H1 (cell line): ENCODE measurements at regions not wholly inside any gene's neighbourhood (a gene's known extent, or its start where the extent isn't known, plus 50 kb on each side); places are given as distances from the start of the nearest gene placed in this dataset.

Experiments used
- CTCF ChIA-PET: fragments of 300-600 bp; sonication (Branson Sonifier 250); formaldehyde crosslinking; loops from one replicate; lab custom pipeline; 2021; ENCODE audit not compliant: partially characterized antibody; lab: Charles Lee
- POLR2A ChIA-PET: fragments of 300-600 bp; sonication (Branson Sonifier 250); formaldehyde crosslinking; loops from one replicate; lab custom pipeline; 2021; ENCODE audit warnings: inconsistent platforms; ENCODE audit not compliant: partially characterized antibody; lab: Charles Lee
- DNase-seq, 2 experiments: peaks; one replicate each; pipeline versions ENCODE4 v3.0.0 to v3.0.0-alpha.2; 2010 to 2022; ENCODE audit warnings: low spot score in 2 of 2, low read depth in 1 of 2, mixed read lengths in 1 of 2
- FAIRE-seq: peaks from 2 replicates; lab custom pipeline; 2011; peaks lifted over from hg19 to GRCh38; lab: Jason Lieb, UNC
- H2AFZ ChIP-seq: 2 replicates; pipeline ENCODE4 v1.8.1; 2012; ENCODE audit warnings: low read length, inconsistent platforms
- H2AK5ac ChIP-seq: 2 replicates; pipeline ENCODE4 v1.6.1; 2013; ENCODE audit warnings: low read depth, low read length
- H2BK120ac ChIP-seq: replicated peaks from 2 replicates; pipeline ENCODE3; 2013; ENCODE audit warnings: low read depth, low read length, inconsistent platforms
- H2BK12ac ChIP-seq: 2 replicates; pipeline ENCODE4 v1.6.1; 2013; ENCODE audit warnings: low read depth, low read length
- H2BK15ac ChIP-seq: 2 replicates; pipeline ENCODE4 v1.6.1; 2013; ENCODE audit warnings: low read length
- H2BK20ac ChIP-seq: 2 replicates; pipeline ENCODE4 v1.6.1; 2013; ENCODE audit warnings: low read length
- H2BK5ac ChIP-seq: 2 replicates; pipeline ENCODE4 v1.6.1; 2013; ENCODE audit warnings: low read depth, low read length
- H3K14ac ChIP-seq: 2 replicates; pipeline ENCODE4 v1.6.1; 2013; ENCODE audit warnings: inconsistent platforms; ENCODE audit not compliant: insufficient read length
- H3K18ac ChIP-seq: 2 replicates; pipeline ENCODE4 v1.6.1; 2013; ENCODE audit warnings: low read length; ENCODE audit errors: extremely low read depth
- H3K23ac ChIP-seq: 2 replicates; pipeline ENCODE4 v1.6.1; 2013; ENCODE audit warnings: inconsistent platforms; ENCODE audit not compliant: insufficient read length
- H3K23me2 ChIP-seq: 2 replicates; pipeline ENCODE4 v1.6.1; 2013; ENCODE audit warnings: low read depth, low read length
- H3K27ac ChIP-seq: 2 replicates; pipeline ENCODE4 v1.6.1; 2011; ENCODE audit warnings: low read depth, low read length, inconsistent platforms
- H3K27me3 ChIP-seq, 4 experiments: replicated peaks in 1 of 4; 1 replicate in 1 of 4; 2 replicates in 3 of 4; pipeline versions ENCODE4 v1.6.1 to v1.8.1; 2011 to 2013; ENCODE audit warnings: low read length in 3 of 4, mild to moderate bottlenecking in 3 of 4, inconsistent platforms in 2 of 4, mixed read lengths in 2 of 4, moderate library complexity in 1 of 4; ENCODE audit not compliant: control insufficient read depth in 3 of 4, insufficient read depth in 3 of 4; ENCODE audit errors: extremely low read depth in 1 of 4
- H3K36me3 ChIP-seq, 4 experiments: 2 replicates each; pipeline versions ENCODE4 v1.6.1 to v1.8.1; 2011 to 2013; ENCODE audit warnings: mild to moderate bottlenecking in 4 of 4, low read length in 3 of 4, moderate library complexity in 2 of 4, control low read depth in 1 of 4, inconsistent platforms in 1 of 4; ENCODE audit not compliant: insufficient read depth in 4 of 4, control insufficient read depth in 2 of 4
- H3K4ac ChIP-seq: replicated peaks from 2 replicates; pipeline ENCODE3; 2013; ENCODE audit warnings: low read length, low read depth, mixed read lengths, inconsistent platforms; ENCODE audit not compliant: insufficient read length
- H3K4me1 ChIP-seq, 4 experiments: replicated peaks in 1 of 4; 1 replicate in 1 of 4; 2 replicates in 3 of 4; pipeline versions ENCODE4 v1.6.1 to v1.8.1; 2011 to 2013; ENCODE audit warnings: low read length in 3 of 4, inconsistent platforms in 2 of 4, mixed read lengths in 1 of 4; ENCODE audit not compliant: insufficient read depth in 4 of 4, control insufficient read depth in 3 of 4
- H3K4me2 ChIP-seq, 2 experiments: 2 replicates each; pipeline versions ENCODE4 v1.6.1 to v1.8.1; 2011 to 2013; ENCODE audit warnings: low read depth in 2 of 2, low read length in 2 of 2, control low read depth in 1 of 2, inconsistent platforms in 1 of 2, mild to moderate bottlenecking in 1 of 2; ENCODE audit not compliant: insufficient read depth in 1 of 2
- H3K4me3 ChIP-seq, 4 experiments: fragments of 200-600, 300-600 bp in 1 of 4; sonication (generic), shearing (Covaris generic), sonication (Bioruptor Twin) in 1 of 4; 2 replicates each; pipeline versions ENCODE4 v1.5.1 to v1.8.1; 2011 to 2016; ENCODE audit warnings: low read length in 4 of 4, low read depth in 3 of 4, control low read depth in 2 of 4, inconsistent platforms in 2 of 4, mild to moderate bottlenecking in 2 of 4, mixed read lengths in 1 of 4, moderate library complexity in 1 of 4; ENCODE audit not compliant: insufficient read depth in 2 of 4; ENCODE audit errors: extremely low read depth in 1 of 4
- H3K56ac ChIP-seq: replicated peaks from 2 replicates; pipeline ENCODE3; 2013; ENCODE audit warnings: low read depth, mild to moderate bottlenecking, mixed read lengths, low read length, inconsistent platforms; ENCODE audit not compliant: insufficient read length
- H3K79me1 ChIP-seq: 2 replicates; pipeline ENCODE4 v1.6.1; 2013; ENCODE audit warnings: low read depth, low read length, control low read depth
- H3K79me2 ChIP-seq, 2 experiments: 2 replicates each; pipeline versions ENCODE4 v1.6.1 to v1.8.1; 2012 to 2013; ENCODE audit warnings: low read length in 2 of 2, mild to moderate bottlenecking in 2 of 2, inconsistent platforms in 1 of 2; ENCODE audit not compliant: insufficient read depth in 2 of 2, control insufficient read depth in 1 of 2
- H3K9ac ChIP-seq, 4 experiments: replicated peaks in 1 of 4; 1 replicate in 1 of 4; 2 replicates in 3 of 4; pipeline versions ENCODE4 v1.6.1 to v1.8.1; 2011 to 2013; ENCODE audit warnings: low read depth in 3 of 4, low read length in 3 of 4, control low read depth in 2 of 4, mild to moderate bottlenecking in 2 of 4, moderate library complexity in 2 of 4, inconsistent platforms in 1 of 4; ENCODE audit errors: extremely low read depth in 1 of 4
- H3K9me3 ChIP-seq, 2 experiments: 2 replicates each; pipeline versions ENCODE4 v1.6.1 to v1.8.1; 2012 to 2013; ENCODE audit warnings: mild to moderate bottlenecking in 2 of 2, moderate library complexity in 2 of 2, control low read depth in 1 of 2, inconsistent platforms in 1 of 2, low read depth in 1 of 2, low read length in 1 of 2, mixed read lengths in 1 of 2; ENCODE audit not compliant: insufficient read depth in 2 of 2
- H4K20me1 ChIP-seq, 2 experiments: replicated peaks in 1 of 2; 2 replicates each; pipeline versions ENCODE3 to v1.8.1; 2011 to 2013; ENCODE audit warnings: inconsistent platforms in 2 of 2, low read length in 2 of 2, mild to moderate bottlenecking in 1 of 2; ENCODE audit not compliant: insufficient read depth in 2 of 2, control insufficient read depth in 1 of 2
- H4K5ac ChIP-seq: 2 replicates; pipeline ENCODE4 v1.6.1; 2013; ENCODE audit warnings: low read length, low read depth, mixed read lengths, inconsistent platforms; ENCODE audit not compliant: insufficient read length
- H4K8ac ChIP-seq: 2 replicates; pipeline ENCODE4 v1.8.0; 2013; ENCODE audit warnings: mild to moderate bottlenecking, moderate library complexity, low read length, inconsistent platforms; ENCODE audit not compliant: insufficient read depth; ENCODE audit errors: extremely low read depth
- H4K91ac ChIP-seq: replicated peaks from 2 replicates; pipeline ENCODE3; 2013; ENCODE audit warnings: low read length, mixed read lengths, inconsistent platforms; ENCODE audit not compliant: insufficient read length
- BACH1 ChIP-seq: IDR thresholded peaks from 2 replicates; pipeline ENCODE4 v1.6.1; 2012; ENCODE audit warnings: low read length, improper control_type of control experiment
- FOSL1 ChIP-seq: IDR thresholded peaks from 2 replicates; pipeline ENCODE4 v1.6.1; 2011; ENCODE audit warnings: mild to moderate bottlenecking, low read depth, low read length, moderate library complexity; ENCODE audit not compliant: insufficient read depth
- MAFK ChIP-seq: IDR thresholded peaks from 2 replicates; pipeline ENCODE4 v1.6.1; 2012; ENCODE audit warnings: low read depth, mild to moderate bottlenecking, improper control_type of control experiment, low read length
- RNF2 ChIP-seq: fragments of 200-900, 300-1000 bp; sonication (generic); IDR thresholded peaks from 2 replicates; pipeline ENCODE4 v1.7.1; 2016; ENCODE audit warnings: borderline replicate concordance, low read depth, mild to moderate bottlenecking, antibody characterized with exemption, low read length; ENCODE audit not compliant: poor library complexity, severe bottlenecking; ENCODE audit errors: missing control alignments
- SP1 ChIP-seq: IDR thresholded peaks from 2 replicates; pipeline ENCODE4 v1.6.1; 2011; ENCODE audit warnings: low read depth, low read length
- TAF1 ChIP-seq: IDR thresholded peaks from 2 replicates; pipeline ENCODE4 v1.6.1; 2011; ENCODE audit warnings: mild to moderate bottlenecking, low read depth, low read length
- WGBS, 2 experiments: shearing (Covaris generic) in 1 of 2; methylation state at CpG; one replicate each; pipeline versions ENCODE4 v1.1.6 to v1.1.7; 2013 to 2015; ENCODE audit warnings: low lambda C conversion rate in 2 of 2, mixed read lengths in 2 of 2, inconsistent platforms in 1 of 2, low coverage in 1 of 2, missing lambda C conversion rate in 1 of 2; ENCODE audit not compliant: insufficient replicate concordance in 2 of 2, insufficient coverage in 1 of 2, insufficient read length in 1 of 2; ENCODE audit errors: extremely low coverage in 1 of 2, missing lambda C conversion rate in 1 of 2; 5-methylcytosine and 5-hydroxymethylcytosine counted together

DNA sequence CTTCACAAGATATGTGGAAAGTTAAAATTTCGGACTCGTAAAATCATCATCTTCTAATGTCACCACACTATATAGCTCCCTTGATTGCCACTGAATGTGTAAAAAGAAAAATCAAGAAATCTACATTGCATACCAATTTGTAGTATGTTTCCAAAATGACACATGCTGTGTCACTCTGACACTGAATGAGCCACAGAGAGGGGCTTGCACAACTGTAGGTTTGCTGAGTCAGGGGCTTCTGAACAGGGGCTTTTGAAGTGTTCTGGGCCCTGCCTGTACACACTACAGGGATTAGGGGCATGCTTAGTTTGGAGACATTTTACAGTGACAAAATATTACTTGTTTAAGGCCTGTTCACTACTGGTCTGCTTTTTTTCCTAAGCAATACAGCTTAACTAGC is 234.4 kb upstream of the GRAMD2B start:
- no peak overlapping the region for H4K91ac ChIP-seq
- no peak overlapping the region for H2BK12ac ChIP-seq
- no peak overlapping the region for H2AFZ ChIP-seq
- no peak overlapping the region for H2BK5ac ChIP-seq
- no peaks in the 10 kb centered on the region for H3K23me2 ChIP-seq
- H4K5ac ChIP-seq = no peak overlapping the region
- H3K27ac ChIP-seq = no peak overlapping the region
- no peak overlapping the region for H3K18ac ChIP-seq
- H3K27me3 ChIP-seq = peaks cover 0 to 1% (median 0%) of the 10 kb centered on the region in 4 experiments; a peak in 2 of 7 replicates
- H3K79me2 ChIP-seq = no peaks in the 10 kb centered on the region
- H3K23ac ChIP-seq = no peak overlapping the region
- POLR2A ChIA-PET = no interaction called here
- H3K4ac ChIP-seq = no peak overlapping the region
- no peak overlapping the region for H2AK5ac ChIP-seq
- H4K8ac ChIP-seq = no peak overlapping the region
- no peak overlapping the region for H2BK20ac ChIP-seq
- no peak for DNase-seq
- H3K4me2 ChIP-seq = no peak overlapping the region
- no peak overlapping the region for H3K9ac ChIP-seq
- no peaks in the 10 kb centered on the region for H3K36me3 ChIP-seq
- H3K56ac ChIP-seq = no peak overlapping the region
- TF ChIP-seq MAFK = peak; percentile 37; the same call in 1 of the 2 replicates
- no peak for TF ChIP-seq FOSL1
- 0 out of 2 replicates have a peak, but pooled peaks have one; percentile 30 for TF ChIP-seq BACH1
- TF ChIP-seq TAF1 = no peak
- no peak for TF ChIP-seq RNF2
- TF ChIP-seq SP1 = no peak
- TF ChIP-seq, all 59 proteins: peak for 2
- FAIRE-seq = no peak
- CTCF ChIA-PET = interaction anchor here (0.7 to 1.3 kb wide), 3 partner anchors 9 to 186 kb away, joined by 3 to 4 read pairs (median 3); no protein-coding TSS in a partner anchor
- Histone ChIP-seq H3K4me1 (peaks cover 0 to 11% (median 4%) of the 10 kb centered on the region in 4 experiments; a peak in 3 of 7 replicates), H3K14ac (no peak overlapping the region), H3K79me1 (no peaks in the 10 kb centered on the region), H3K9me3 (no peaks in the 10 kb centered on the region), H2BK120ac (no peak overlapping the region), H4K20me1 (no peaks in the 10 kb centered on the region), H3K4me3 (no peak overlapping the region), H2BK15ac (no peak overlapping the region)
- 97% methylated on average over 2 of the region's 2 CpGs; no CpG with 5 or more reads in 1 of the 2 experiments for WGBS, 2 experiments
